Heart left ventricle (tissue), 16 donors: ENCODE measurements at regions not wholly inside any gene's neighbourhood (a gene's known extent, or its start where the extent isn't known, plus 50 kb on each side); places are given as distances from the start of the nearest gene placed in this dataset.

Experiments
- ATAC-seq, 4 donors: fragments of 200-7000 bp; cut with Tn5 transposase; one replicate each; pipeline ENCODE4 v1.9.1; 2020 to 2022; ENCODE audit warnings: moderate library complexity in 4 of 4, mild to moderate bottlenecking in 3 of 4, moderate number of reproducible peaks in 1 of 4
- DNase-seq, 5 donors: peaks; one replicate each; pipeline ENCODE4 v3.0.0-alpha.2; 2020
- H3K27ac ChIP-seq, 12 donors: fragments of 200-600 bp; sonication (generic) in 4 of 12; one replicate each; pipeline versions ENCODE4 v1.5.0 to v1.8.0; 2016 to 2022; ENCODE audit warnings: mild to moderate bottlenecking in 2 of 12
- H3K27me3 ChIP-seq, 9 donors: fragments of 200-600 bp; sonication (generic) in 2 of 9; one replicate each; pipeline versions ENCODE4 v1.5.1 to v1.8.0; 2016 to 2022; ENCODE audit warnings: mild to moderate bottlenecking in 3 of 9
- H3K36me3 ChIP-seq, 9 donors: fragments of 200-600 bp; sonication (generic) in 2 of 9; one replicate each; pipeline versions ENCODE4 v1.5.0 to v1.8.0; 2018 to 2022; ENCODE audit warnings: mild to moderate bottlenecking in 2 of 9
- H3K4me1 ChIP-seq, 12 donors: fragments of 200-600 bp; sonication (generic) in 4 of 12; one replicate each; pipeline versions ENCODE4 v1.5.0 to v1.8.0; 2016 to 2022; ENCODE audit warnings: mild to moderate bottlenecking in 3 of 12
- H3K4me3 ChIP-seq, 12 donors: fragments of 200-600 bp; sonication (generic) in 4 of 12; one replicate each; pipeline versions ENCODE4 v1.5.0 to v1.8.0; 2017 to 2022; ENCODE audit warnings: mild to moderate bottlenecking in 9 of 12, moderate library complexity in 4 of 12
- H3K9me3 ChIP-seq, 12 donors: fragments of 200-600 bp; sonication (generic) in 4 of 12; one replicate each; pipeline versions ENCODE4 v1.5.0 to v1.8.0; 2016 to 2022; ENCODE audit warnings: mild to moderate bottlenecking in 1 of 12
- POLR2A ChIP-seq, 2 donors: fragments of 450-650 bp; IDR thresholded peaks; one replicate each; pipeline ENCODE4 v1.6.1; 2017; ENCODE audit warnings: antibody characterized with exemption in 2 of 2, mild to moderate bottlenecking in 2 of 2, moderate library complexity in 2 of 2
- WGBS, 4 donors: extraction: QIAGEN DNeasy Blood & Tissue Kit in 2 of 4; methylation state at CpG; one replicate each; pipeline versions ENCODE4 v1.1.5 to v1.1.7; 2013 to 2018; 5-methylcytosine and 5-hydroxymethylcytosine counted together
- intact Hi-C, 10 donors: fragments of 100-400 bp; cut with DNase I; formaldehyde crosslinking; loops; one replicate each; pipeline versions ENCODE4 v1.11.1 to v1.14.2; 2022
- TF ChIP-seq, protein P1 (sequence below), 12 donors: fragments of 200-600 bp; sonication (generic) in 4 of 12; IDR thresholded peaks; one replicate each; pipeline versions ENCODE4 v1.5.0 to v1.8.0; 2018 to 2022; ENCODE audit warnings: antibody characterized with exemption in 12 of 12, mild to moderate bottlenecking in 5 of 12
- donor health status: ischemic (EF 13 %, LVEDD 7.1; RV severe dilation, severe dysfunction).
- donor health status: healthy with polysubstance abuse.
- donor health status: DM: no; HTN: yes; CAD: no.
- donor health status: DM: no; HTN: no; CAD: no.
- donor health status: ischemic (EF 25% LVEDD 6.9; RV normal size, moderate dysfunction).
- donor health status: ischemic (EF 25% LVEDD 5.7; RV mildly dilated, moderate dysfunction).
- donor health status: healthy.
- donor health status: DM: yes; HTN: yes; CAD: no.
- donor health status: ischemic (EF 35%, LVEDD 5.7; RV mildly dilated, moderate dysfunction).
- donor health status: nonischemic (EF 11% LVEDD 7.7; RV severe dilation, severe dysfunction).
- donor health status: DM: yes; HTN: yes; CAD: no.
- donor health status: PGD.
- donor health status: ischemic (EF 29% LVEDD 5.4; RV normal size, mild dysfunction).
- donor health status: nonischemic (EF 23%, LVEDD 6.1; RV moderate dilation, normal function).

- no peak for TF ChIP-seq POLR2A (IDR thresholded peaks at IDR 0.05)
- TF ChIP-seq, protein P1, sequence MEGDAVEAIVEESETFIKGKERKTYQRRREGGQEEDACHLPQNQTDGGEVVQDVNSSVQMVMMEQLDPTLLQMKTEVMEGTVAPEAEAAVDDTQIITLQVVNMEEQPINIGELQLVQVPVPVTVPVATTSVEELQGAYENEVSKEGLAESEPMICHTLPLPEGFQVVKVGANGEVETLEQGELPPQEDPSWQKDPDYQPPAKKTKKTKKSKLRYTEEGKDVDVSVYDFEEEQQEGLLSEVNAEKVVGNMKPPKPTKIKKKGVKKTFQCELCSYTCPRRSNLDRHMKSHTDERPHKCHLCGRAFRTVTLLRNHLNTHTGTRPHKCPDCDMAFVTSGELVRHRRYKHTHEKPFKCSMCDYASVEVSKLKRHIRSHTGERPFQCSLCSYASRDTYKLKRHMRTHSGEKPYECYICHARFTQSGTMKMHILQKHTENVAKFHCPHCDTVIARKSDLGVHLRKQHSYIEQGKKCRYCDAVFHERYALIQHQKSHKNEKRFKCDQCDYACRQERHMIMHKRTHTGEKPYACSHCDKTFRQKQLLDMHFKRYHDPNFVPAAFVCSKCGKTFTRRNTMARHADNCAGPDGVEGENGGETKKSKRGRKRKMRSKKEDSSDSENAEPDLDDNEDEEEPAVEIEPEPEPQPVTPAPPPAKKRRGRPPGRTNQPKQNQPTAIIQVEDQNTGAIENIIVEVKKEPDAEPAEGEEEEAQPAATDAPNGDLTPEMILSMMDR (IDR thresholded peaks at IDR 0.05): no peak
- intact Hi-C loops: no loop called here
- DNase-seq (no peak), ATAC-seq (no peak)
- no peak overlapping the region for H3K27ac ChIP-seq
- H3K27me3 ChIP-seq: peaks cover 0 to 7% (median 0%) of the 10 kb centered on the region in 9 donors
- H3K4me3 ChIP-seq: no peak overlapping the region
- WGBS, 4 donors: 84 to 100% (median 94%) methylated on average over 1 to 2 of the region's 2 CpGs
- H3K9me3 ChIP-seq: no peaks in the 10 kb centered on the region
- no peaks in the 10 kb centered on the region for H3K36me3 ChIP-seq
- H3K4me1 ChIP-seq: no peaks in the 10 kb centered on the region
Measured at GRCh38 chr9:95678759-95679158, 162.0 kb upstream of the PTCH1 start.

GRCh38 chr9:95670122-95670521, 153.4 kb upstream of the PTCH1 start:
- Histone ChIP-seq H3K36me3 (no peaks in the 10 kb centered on the region), H3K27ac (no peak overlapping the region), H3K4me3 (no peak overlapping the region), H3K27me3 (peaks cover 0 to 17% (median 5%) of the 10 kb centered on the region in 9 donors), H3K9me3 (no peaks in the 10 kb centered on the region), H3K4me1 (no peaks in the 10 kb centered on the region)
- intact Hi-C loops: no loop called here
- WGBS, 4 donors: 86 to 92% (median 91%) methylated on average over 15 of the region's 15 CpGs
- TF ChIP-seq POLR2A (IDR thresholded peaks at IDR 0.05): no peak
- TF ChIP-seq, protein P1 (IDR thresholded peaks at IDR 0.05): no peak
- DNase-seq (no peak), ATAC-seq (no peak)

- TF ChIP-seq, protein P1 (IDR thresholded peaks at IDR 0.05): no peak
- no peak for TF ChIP-seq POLR2A (IDR thresholded peaks at IDR 0.05)
- Histone ChIP-seq H3K36me3 (no peaks in the 10 kb centered on the region), H3K4me1 (no peaks in the 10 kb centered on the region), H3K27ac (no peak overlapping the region), H3K4me3 (no peak overlapping the region), H3K27me3 (peaks cover 0 to 17% (median 5%) of the 10 kb centered on the region in 9 donors), H3K9me3 (no peaks in the 10 kb centered on the region)
- DNase-seq (no peak), ATAC-seq (no peak)
- intact Hi-C loops: no loop called here
- WGBS, 4 donors: 58 to 71% (median 66%) methylated on average over 7 of the region's 7 CpGs
Measured at GRCh38 chr9:95669253-95669652, 152.5 kb upstream of the PTCH1 start.

GRCh38 chr9:95667789-95668188, 151.0 kb upstream of the PTCH1 start:
- peaks cover 0 to 17% (median 5%) of the 10 kb centered on the region in 9 donors for H3K27me3 ChIP-seq
- intact Hi-C loops: no loop called here
- no peaks in the 10 kb centered on the region for H3K9me3 ChIP-seq
- WGBS, 4 donors: 55 to 63% (median 60%) methylated on average over 2 of the region's 2 CpGs
- DNase-seq: no peak
- no peaks in the 10 kb centered on the region for H3K4me1 ChIP-seq
- no peaks in the 10 kb centered on the region for H3K36me3 ChIP-seq
- no peak overlapping the region for H3K4me3 ChIP-seq
- no peak for ATAC-seq
- H3K27ac ChIP-seq: no peak overlapping the region
- TF ChIP-seq, protein P1 (IDR thresholded peaks at IDR 0.05): no peak
- TF ChIP-seq POLR2A (IDR thresholded peaks at IDR 0.05): no peak
